ENCODE measurements at regions not wholly inside any gene's neighbourhood (a gene's known extent, or its start where the extent isn't known, plus 50 kb on each side); places are given as distances from the start of the nearest gene placed in this dataset.
"Not testable (repeated sequence)": the region's sequence is repeated elsewhere in the genome, so short reads cannot be mapped to it uniquely, and the experiment has no call there.

GRCh38 chrX:143287236-143287635 lies 230.0 kb downstream of the SPANXN3 start:
- no peaks in the 10 kb centered on the region for H3K9me3 Mint-ChIP-seq
- no peak for DNase-seq (ENCODE audit: extremely low spot score, unreplicated experiment)
- no peaks in the 10 kb centered on the region for H3K27me3 Mint-ChIP-seq
- no peaks in the 10 kb centered on the region for H3K4me1 Mint-ChIP-seq (ENCODE audit: unreplicated experiment)
- no peaks in the 10 kb centered on the region for H3K36me3 Mint-ChIP-seq
- H3K27ac Mint-ChIP-seq = no peak overlapping the region
- H3K4me3 Mint-ChIP-seq = no peak overlapping the region
- no peak for TF ChIP-seq CTCF (conservative IDR thresholded peaks at IDR 0.05)

- no peak for DNase-seq (ENCODE audit: extremely low spot score, unreplicated experiment)
- Mint-ChIP-seq H3K4me3 (no peak overlapping the region), H3K4me1 (ENCODE audit: unreplicated experiment) (no peaks in the 10 kb centered on the region), H3K9me3 (no peaks in the 10 kb centered on the region), H3K27me3 (no peaks in the 10 kb centered on the region), H3K36me3 (no peaks in the 10 kb centered on the region), H3K27ac (no peak overlapping the region)
- no peak for TF ChIP-seq CTCF (conservative IDR thresholded peaks at IDR 0.05)
These were observed 244.6 kb downstream of the SPANXN4 start for GRCh38 chrX:143270317-143270716.

DNA sequence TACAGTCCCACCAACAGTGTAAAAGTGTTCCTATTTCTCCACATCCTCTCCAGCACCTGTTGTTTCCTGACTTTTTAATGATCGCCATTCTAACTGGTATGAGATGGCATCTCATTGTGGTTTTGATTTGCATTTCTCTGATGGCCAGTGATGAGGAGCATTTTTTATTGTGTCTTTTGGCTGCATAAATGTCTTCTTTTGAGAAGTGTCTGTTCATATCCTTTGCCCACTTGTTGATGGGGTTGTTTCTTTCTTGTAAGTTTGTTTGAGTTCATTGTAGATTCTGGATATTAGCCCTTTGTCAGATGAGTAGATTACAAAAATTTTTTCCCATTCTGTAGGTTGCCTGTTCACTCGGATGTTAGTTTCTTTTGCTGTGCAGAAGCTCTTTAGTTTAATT lies 218.9 kb downstream of the SPANXN4 start:
- not testable (repeated sequence) for H3K4me1 Mint-ChIP-seq (ENCODE audit: unreplicated experiment); H3K9me3 Mint-ChIP-seq; H3K27me3 Mint-ChIP-seq; DNase-seq (ENCODE audit: extremely low spot score, unreplicated experiment); H3K36me3 Mint-ChIP-seq; H3K4me3 Mint-ChIP-seq; H3K27ac Mint-ChIP-seq

- H3K9me3 Mint-ChIP-seq = peaks cover under 1% of the 10 kb centered on the region
- no peak for TF ChIP-seq CTCF (conservative IDR thresholded peaks at IDR 0.05)
- no peak overlapping the region for H3K27ac Mint-ChIP-seq
- H3K4me1 Mint-ChIP-seq (ENCODE audit: unreplicated experiment) = no peaks in the 10 kb centered on the region
- no peak overlapping the region for H3K4me3 Mint-ChIP-seq
- DNase-seq (ENCODE audit: extremely low spot score, unreplicated experiment) = no peak
- H3K36me3 Mint-ChIP-seq = no peaks in the 10 kb centered on the region
- no peaks in the 10 kb centered on the region for H3K27me3 Mint-ChIP-seq
These were observed 214.9 kb downstream of the SPANXN4 start for GRCh38 chrX:143240658-143241057.

DNA sequence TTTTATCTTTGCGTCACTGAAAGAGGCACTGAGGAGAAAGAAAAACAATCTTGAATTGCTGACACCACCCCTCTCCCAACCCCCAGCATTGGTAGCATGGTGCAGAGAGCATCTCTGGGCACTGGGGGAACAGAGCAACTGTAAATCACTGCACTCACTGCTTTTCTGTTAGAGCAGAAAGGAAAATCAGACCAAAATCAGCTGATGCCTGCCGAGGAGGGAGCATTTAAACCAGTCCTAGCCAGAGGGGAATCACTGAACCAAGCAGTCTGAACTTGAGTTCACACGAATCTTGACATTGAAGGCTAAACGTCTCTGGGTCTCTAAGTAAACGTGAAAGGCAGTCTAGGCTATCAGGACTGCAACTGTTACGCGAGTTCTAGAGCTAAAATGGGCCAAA lies 205.8 kb downstream of the SPANXN4 start:
- Mint-ChIP-seq H3K4me3 (no peak overlapping the region), H3K27me3 (no peaks in the 10 kb centered on the region), H3K9me3 (peaks cover 8% of the 10 kb centered on the region), H3K4me1 (ENCODE audit: unreplicated experiment) (no peaks in the 10 kb centered on the region), H3K27ac (no peak overlapping the region), H3K36me3 (no peaks in the 10 kb centered on the region)
- no peak for TF ChIP-seq CTCF (conservative IDR thresholded peaks at IDR 0.05)
- no peak for DNase-seq (ENCODE audit: extremely low spot score, unreplicated experiment)

- H3K36me3 Mint-ChIP-seq; H3K9me3 Mint-ChIP-seq; H3K27ac Mint-ChIP-seq; H3K4me3 Mint-ChIP-seq; DNase-seq (ENCODE audit: extremely low spot score, unreplicated experiment); H3K4me1 Mint-ChIP-seq (ENCODE audit: unreplicated experiment); H3K27me3 Mint-ChIP-seq: not testable (repeated sequence)
These were observed 202.9 kb downstream of the SPANXN4 start for GRCh38 chrX:143228600-143228999.

- Mint-ChIP-seq H3K27me3 (no peaks in the 10 kb centered on the region), H3K4me3 (no peak overlapping the region), H3K4me1 (ENCODE audit: unreplicated experiment) (no peaks in the 10 kb centered on the region), H3K27ac (no peak overlapping the region), H3K9me3 (no peaks in the 10 kb centered on the region), H3K36me3 (no peaks in the 10 kb centered on the region)
- DNase-seq (ENCODE audit: extremely low spot score, unreplicated experiment) = no peak
- no peak for TF ChIP-seq CTCF (conservative IDR thresholded peaks at IDR 0.05)
These were observed 181.2 kb downstream of the SPANXN4 start for GRCh38 chrX:143206966-143207365.
